Upper lobe of right lung (tissue), 1 donor: ENCODE measurements at regions not wholly inside any gene's neighbourhood (a gene's known extent, or its start where the extent isn't known, plus 50 kb on each side); places are given as distances from the start of the nearest gene placed in this dataset.
A peak's percentile ranks its signal among the peaks of the same experiment; 100 is the strongest.

Experiments used
- ATAC-seq: fragments of 200-7000 bp; cut with Tn5 transposase; one replicate; pipeline ENCODE4 v1.9.1; 2020; ENCODE audit warnings: mild to moderate bottlenecking, moderate library complexity
- DNase-seq: peaks from one replicate; pipeline ENCODE4 v3.0.0-alpha.2; 2020
- H3K27ac ChIP-seq: fragments of 200-600 bp; one replicate; pipeline ENCODE4 v1.8.0; 2022
- H3K27me3 ChIP-seq: fragments of 200-600 bp; one replicate; pipeline ENCODE4 v1.8.0; 2022; ENCODE audit warnings: mild to moderate bottlenecking
- H3K36me3 ChIP-seq: fragments of 200-600 bp; one replicate; pipeline ENCODE4 v1.8.0; 2022
- H3K4me1 ChIP-seq: fragments of 200-600 bp; one replicate; pipeline ENCODE4 v1.8.0; 2022
- H3K4me3 ChIP-seq: fragments of 200-600 bp; one replicate; pipeline ENCODE4 v1.8.0; 2022; ENCODE audit warnings: mild to moderate bottlenecking
- H3K9me3 ChIP-seq: fragments of 200-600 bp; one replicate; pipeline ENCODE4 v1.8.0; 2022
- intact Hi-C: fragments of 100-400 bp; cut with DNase I; formaldehyde crosslinking; loops from one replicate; pipeline ENCODE4 v1.11.0; 2022
- TF ChIP-seq, protein P1 (sequence below): fragments of 200-600 bp; IDR thresholded peaks from one replicate; pipeline ENCODE4 v1.8.0; 2022; ENCODE audit warnings: antibody characterized with exemption
- donor health status: DM: no; HTN: yes; CAD: no; lungs with severe emphysema.

DNA sequence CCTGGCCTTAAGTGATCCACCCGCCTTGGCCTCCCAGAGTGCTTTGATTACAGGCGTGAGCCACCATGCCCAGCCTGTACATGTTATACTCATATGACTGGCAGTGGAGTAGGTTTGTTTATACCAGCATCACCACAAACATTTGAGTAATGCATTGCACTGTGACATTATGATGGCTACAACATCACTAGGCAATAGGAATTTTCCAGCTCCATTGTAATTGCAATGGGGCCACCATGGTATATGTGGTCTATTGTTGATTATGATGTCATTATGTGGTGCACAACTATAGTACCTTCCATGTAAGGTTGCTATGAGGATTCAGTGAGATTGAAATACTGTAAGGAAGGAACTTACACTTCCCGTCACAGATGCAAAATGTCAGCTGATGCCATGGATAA lies 168.9 kb downstream of the COPRS start:
- TF ChIP-seq, protein P1, sequence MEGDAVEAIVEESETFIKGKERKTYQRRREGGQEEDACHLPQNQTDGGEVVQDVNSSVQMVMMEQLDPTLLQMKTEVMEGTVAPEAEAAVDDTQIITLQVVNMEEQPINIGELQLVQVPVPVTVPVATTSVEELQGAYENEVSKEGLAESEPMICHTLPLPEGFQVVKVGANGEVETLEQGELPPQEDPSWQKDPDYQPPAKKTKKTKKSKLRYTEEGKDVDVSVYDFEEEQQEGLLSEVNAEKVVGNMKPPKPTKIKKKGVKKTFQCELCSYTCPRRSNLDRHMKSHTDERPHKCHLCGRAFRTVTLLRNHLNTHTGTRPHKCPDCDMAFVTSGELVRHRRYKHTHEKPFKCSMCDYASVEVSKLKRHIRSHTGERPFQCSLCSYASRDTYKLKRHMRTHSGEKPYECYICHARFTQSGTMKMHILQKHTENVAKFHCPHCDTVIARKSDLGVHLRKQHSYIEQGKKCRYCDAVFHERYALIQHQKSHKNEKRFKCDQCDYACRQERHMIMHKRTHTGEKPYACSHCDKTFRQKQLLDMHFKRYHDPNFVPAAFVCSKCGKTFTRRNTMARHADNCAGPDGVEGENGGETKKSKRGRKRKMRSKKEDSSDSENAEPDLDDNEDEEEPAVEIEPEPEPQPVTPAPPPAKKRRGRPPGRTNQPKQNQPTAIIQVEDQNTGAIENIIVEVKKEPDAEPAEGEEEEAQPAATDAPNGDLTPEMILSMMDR, result no peak
- ATAC-seq (no peak), DNase-seq (no peak)
- no peak overlapping the region for H3K27ac ChIP-seq
- H3K9me3 ChIP-seq, result no peaks in the 10 kb centered on the region
- H3K36me3 ChIP-seq, result no peaks in the 10 kb centered on the region
- no peaks in the 10 kb centered on the region for H3K27me3 ChIP-seq
- peaks cover 3% of the 10 kb centered on the region for H3K4me1 ChIP-seq
- no peak overlapping the region for H3K4me3 ChIP-seq
- intact Hi-C loops, result no loop called here

DNA sequence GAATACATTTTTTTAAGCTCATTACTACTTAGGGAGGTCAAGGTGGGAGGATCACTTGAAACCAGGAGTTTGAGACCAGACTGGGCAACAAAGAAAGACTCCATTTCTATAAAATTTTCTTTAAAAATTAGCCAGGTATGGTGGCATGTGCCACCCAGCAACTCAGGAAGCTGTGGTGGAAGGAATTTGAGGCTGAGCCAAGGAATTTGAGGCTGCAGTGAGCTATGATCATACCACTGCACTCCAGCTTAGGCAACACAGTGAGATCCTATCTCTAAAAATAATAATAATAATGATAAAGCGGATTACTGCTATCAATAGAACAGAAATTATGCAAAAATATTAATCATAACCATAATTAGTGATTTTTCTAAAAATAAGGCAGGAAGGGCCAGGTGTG lies 170.3 kb downstream of the COPRS start:
- Histone ChIP-seq H3K27me3 (no peaks in the 10 kb centered on the region), H3K27ac (no peak overlapping the region), H3K36me3 (no peaks in the 10 kb centered on the region), H3K4me3 (no peak overlapping the region), H3K4me1 (peaks cover 2% of the 10 kb centered on the region), H3K9me3 (no peaks in the 10 kb centered on the region)
- DNase-seq (no peak), ATAC-seq (no peak)
- TF ChIP-seq, protein P1, result no peak
- intact Hi-C loops, result no loop called here

DNA sequence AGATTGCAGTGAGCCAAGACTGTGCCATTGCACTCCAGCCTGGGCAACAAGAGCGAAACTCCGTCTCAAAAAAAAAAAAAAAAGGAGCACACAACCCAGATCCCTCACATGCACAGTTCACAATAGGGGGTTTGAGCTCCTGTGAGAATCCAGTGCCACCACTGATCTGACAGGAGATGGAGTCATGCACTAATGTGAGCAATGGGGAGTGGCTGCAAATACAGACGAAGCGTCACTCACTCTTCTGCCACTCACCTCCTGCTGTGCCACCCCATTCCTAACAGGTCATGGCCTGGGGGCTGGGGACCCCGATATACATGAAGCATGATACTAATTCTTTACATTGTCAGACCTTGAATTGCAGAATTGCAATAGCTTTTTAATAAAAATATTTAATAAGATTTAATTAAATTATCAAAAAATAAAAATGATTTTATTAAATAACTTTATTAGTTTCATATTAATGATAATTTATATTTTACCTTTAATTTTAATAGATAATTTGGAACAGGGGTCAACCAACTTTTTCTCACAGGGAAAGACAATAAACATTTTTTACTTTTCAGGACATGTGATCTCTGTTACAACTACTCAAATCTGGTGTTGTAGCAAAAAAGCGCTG lies 171.4 kb downstream of the COPRS start:
- no peaks in the 10 kb centered on the region for H3K36me3 ChIP-seq
- DNase-seq (no peak), ATAC-seq (no peak)
- TF ChIP-seq, protein P1, result no peak
- intact Hi-C loops, result no loop called here
- no peaks in the 10 kb centered on the region for H3K27me3 ChIP-seq
- H3K27ac ChIP-seq, result no peak overlapping the region
- H3K4me3 ChIP-seq, result no peak overlapping the region
- no peaks in the 10 kb centered on the region for H3K9me3 ChIP-seq
- no peaks in the 10 kb centered on the region for H3K4me1 ChIP-seq

DNA sequence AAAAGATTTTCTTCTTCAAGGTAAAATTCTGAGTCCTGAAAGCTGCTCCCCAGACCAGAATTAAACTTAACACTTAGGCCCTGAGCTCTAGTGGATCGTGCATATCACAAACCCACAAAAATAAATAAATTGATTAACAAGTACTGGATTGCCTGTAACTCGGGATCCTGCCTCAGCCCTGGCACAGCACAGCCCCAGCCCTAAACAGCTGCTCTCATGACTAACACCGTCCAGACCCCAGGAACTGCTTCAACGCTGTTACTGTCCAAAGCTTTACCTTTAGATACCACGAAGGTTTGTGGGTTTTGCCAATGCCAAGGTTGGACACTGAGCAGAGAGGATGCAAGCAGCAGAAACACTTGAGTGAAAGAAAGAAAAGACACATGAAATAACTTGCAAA lies 172.5 kb downstream of the COPRS start:
- Histone ChIP-seq H3K36me3 (no peaks in the 10 kb centered on the region), H3K4me1 (no peaks in the 10 kb centered on the region), H3K4me3 (no peak overlapping the region), H3K9me3 (no peaks in the 10 kb centered on the region), H3K27me3 (no peaks in the 10 kb centered on the region), H3K27ac (no peak overlapping the region)
- TF ChIP-seq, protein P1, result no peak
- ATAC-seq, result no peak
- DNase-seq, result no peak
- intact Hi-C loops, result no loop called here

DNA sequence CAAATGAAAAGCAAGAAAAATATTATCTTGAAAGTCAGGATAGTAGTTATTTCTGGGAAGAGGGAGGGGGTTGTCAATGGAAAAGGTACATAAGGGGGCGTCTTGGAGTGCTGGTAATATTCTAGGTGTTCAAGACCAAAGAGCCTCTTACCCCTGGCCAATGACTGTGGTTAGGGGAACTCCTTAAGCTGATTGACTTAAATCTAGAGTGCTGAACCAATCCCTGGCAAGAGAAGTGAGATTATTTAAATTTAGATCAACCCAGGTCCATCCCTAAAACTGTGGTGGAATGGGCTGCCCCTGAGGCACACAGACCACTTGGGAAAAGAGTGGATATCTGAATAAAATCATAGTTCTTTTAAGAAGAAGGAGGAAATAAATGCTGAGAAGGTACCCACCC lies 174.1 kb downstream of the COPRS start:
- no peaks in the 10 kb centered on the region for H3K36me3 ChIP-seq
- no peaks in the 10 kb centered on the region for H3K9me3 ChIP-seq
- no peak for DNase-seq
- no peak overlapping the region for H3K4me3 ChIP-seq
- intact Hi-C loops, result no loop called here
- TF ChIP-seq, protein P1, result no peak
- no peaks in the 10 kb centered on the region for H3K27me3 ChIP-seq
- H3K27ac ChIP-seq, result no peak overlapping the region
- no peaks in the 10 kb centered on the region for H3K4me1 ChIP-seq
- no peak for ATAC-seq

DNA sequence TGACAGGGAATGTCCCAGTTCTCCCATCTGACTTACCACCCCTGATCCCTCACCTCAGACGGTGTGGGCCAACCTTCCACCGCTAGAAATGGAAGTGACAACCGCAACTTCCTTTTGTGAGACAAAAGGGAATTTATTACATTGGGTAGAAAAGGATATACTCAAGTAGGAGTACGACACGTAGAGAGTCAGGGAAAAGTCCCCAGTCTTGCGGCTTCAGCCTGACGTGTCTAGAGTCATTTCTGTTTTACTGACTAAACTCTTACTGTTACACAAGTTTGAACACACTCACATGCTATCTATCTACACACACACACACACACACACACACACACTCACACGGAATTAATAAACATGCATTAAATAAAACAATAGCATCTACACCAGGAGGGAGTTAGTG lies 178.9 kb downstream of the COPRS start:
- no peak overlapping the region for H3K4me3 ChIP-seq
- peak; percentile 58 for ATAC-seq
- H3K27ac ChIP-seq, result no peak overlapping the region
- H3K36me3 ChIP-seq, result no peaks in the 10 kb centered on the region
- DNase-seq, result no peak
- H3K27me3 ChIP-seq, result no peaks in the 10 kb centered on the region
- TF ChIP-seq, protein P1, result no peak
- no peaks in the 10 kb centered on the region for H3K9me3 ChIP-seq
- no peaks in the 10 kb centered on the region for H3K4me1 ChIP-seq
- intact Hi-C loops, result no loop called here
